HepG2 (cell line): ENCODE measurements at regions not wholly inside any gene's neighbourhood (a gene's known extent, or its start where the extent isn't known, plus 50 kb on each side); places are given as distances from the start of the nearest gene placed in this dataset.

Source experiments
- CHD2 ChIP-seq: IDR thresholded peaks from 2 replicates; pipeline ENCODE4 v1.6.1; 2011; ENCODE audit warnings: low read depth, low read length, improper control_type of control experiment
- IRF9 ChIP-seq: sonication (generic); formaldehyde crosslinking; IDR thresholded peaks from 2 replicates; pipeline ENCODE4 v1.8.0; 2022; ENCODE audit warnings: missing genetic modification reagents, mild to moderate bottlenecking, borderline replicate concordance
- NFYC ChIP-seq: IDR thresholded peaks from 2 replicates; pipeline ENCODE4 v1.6.1; 2016; ENCODE audit warnings: missing genetic modification reagents, missing compliant biosample characterization
- PBX2 ChIP-seq: IDR thresholded peaks from 2 replicates; pipeline ENCODE4 v1.6.1; 2016; ENCODE audit warnings: control low read depth
- PLSCR1 ChIP-seq: sonication (generic); formaldehyde crosslinking; IDR thresholded peaks from 2 replicates; pipeline ENCODE4 v1.5.0; 2020; ENCODE audit warnings: missing genetic modification reagents, mild to moderate bottlenecking, borderline replicate concordance
- POLR2G ChIP-seq: fragments of 200-400 bp; formaldehyde crosslinking; IDR thresholded peaks from 2 replicates; pipeline ENCODE4 v1.6.1; 2018; ENCODE audit warnings: mild to moderate bottlenecking, low read depth, low read length, moderate library complexity
- RBM39 ChIP-seq: fragments of 200-400 bp; formaldehyde crosslinking; IDR thresholded peaks from one replicate; pipeline ENCODE4 v1.6.1; 2018; ENCODE audit warnings: antibody characterized with exemption, mild to moderate bottlenecking, low read depth, low read length; ENCODE audit not compliant: poor library complexity, severe bottlenecking
- SMARCC2 ChIP-seq: fragments of 450-650 bp; IDR thresholded peaks from 2 replicates; pipeline ENCODE4 v1.6.1; 2017; ENCODE audit warnings: antibody characterized with exemption, mild to moderate bottlenecking
- SUZ12 ChIP-seq: fragments of 150-350 bp; IDR thresholded peaks from 2 replicates; pipeline ENCODE4 v1.6.1; 2014; ENCODE audit warnings: low read depth, low read length
- TBX2 ChIP-seq: sonication (generic); formaldehyde crosslinking; IDR thresholded peaks from 2 replicates; pipeline ENCODE4 v1.5.0; 2020; ENCODE audit warnings: missing genetic modification reagents, mild to moderate bottlenecking, borderline replicate concordance
- U2AF2 ChIP-seq: fragments of 200-400 bp; formaldehyde crosslinking; IDR thresholded peaks from 2 replicates; pipeline ENCODE4 v1.6.1; 2017; ENCODE audit warnings: low read depth, mild to moderate bottlenecking, low read length
- ZBTB3 ChIP-seq: sonication (generic); formaldehyde crosslinking; IDR thresholded peaks from 2 replicates; pipeline ENCODE4 v1.4.0; 2020; ENCODE audit warnings: low read depth, mild to moderate bottlenecking, moderate library complexity, missing genetic modification reagents, borderline replicate concordance
- ZFP91 ChIP-seq: sonication (generic); formaldehyde crosslinking; IDR thresholded peaks from 2 replicates; pipeline ENCODE4 v1.9.0; 2022; ENCODE audit warnings: missing genetic modification reagents, mild to moderate bottlenecking, borderline replicate concordance
- ZNF20 ChIP-seq: sonication (generic); formaldehyde crosslinking; IDR thresholded peaks from 2 replicates; pipeline ENCODE4 v1.4.0; 2020; ENCODE audit warnings: mild to moderate bottlenecking, moderate library complexity, missing genetic modification reagents
- ZNF282 ChIP-seq: fragments of 450-650 bp; IDR thresholded peaks from 2 replicates; pipeline ENCODE4 v1.6.1; 2018; ENCODE audit not compliant: partially characterized antibody
- ZNF326 ChIP-seq: sonication (generic); formaldehyde crosslinking; IDR thresholded peaks from 2 replicates; pipeline ENCODE4 v1.4.0; 2020; ENCODE audit warnings: missing genetic modification reagents, borderline replicate concordance
- ZNF513 ChIP-seq: sonication (generic); formaldehyde crosslinking; conservative IDR thresholded peaks from 2 replicates; pipeline ENCODE4 v1.5.0; 2020; ENCODE audit warnings: missing genetic modification reagents
- ZNF580 ChIP-seq: IDR thresholded peaks from 2 replicates; pipeline ENCODE4 v1.6.1; 2016; ENCODE audit warnings: low read depth, borderline replicate concordance
- ZNF740 ChIP-seq: sonication (generic); formaldehyde crosslinking; IDR thresholded peaks from 2 replicates; pipeline ENCODE4 v1.4.0; 2020; ENCODE audit warnings: missing genetic modification reagents
- ZNF773 ChIP-seq: sonication (generic); formaldehyde crosslinking; IDR thresholded peaks from 2 replicates; pipeline ENCODE4 v1.4.0; 2020; ENCODE audit warnings: missing genetic modification reagents, borderline replicate concordance
- ZSCAN5A ChIP-seq: sonication (generic); formaldehyde crosslinking; IDR thresholded peaks from 2 replicates; pipeline ENCODE4 v1.8.0; 2022; ENCODE audit warnings: mild to moderate bottlenecking, missing genetic modification reagents, borderline replicate concordance

- TF ChIP-seq ZNF740 (CRISPR knock-in tag) (no peak), ZNF326 (CRISPR knock-in tag) (no peak), ZNF282 (no peak), SMARCC2 (no peak), PBX2 (no peak), U2AF2 (no peak), PLSCR1 (CRISPR knock-in tag) (no peak), RBM39 (no peak), POLR2G (no peak), IRF9 (CRISPR knock-in tag) (no peak), ZFP91 (peak; percentile 29; the same call in 1 of the 2 replicates), TBX2 (CRISPR knock-in tag) (peak; percentile 89), ZNF580 (CRISPR knock-in tag) (no peak), SUZ12 (no peak), CHD2 (no peak), ZNF20 (CRISPR knock-in tag) (no peak), NFYC (CRISPR knock-in tag) (no peak), ZNF513 (no peak), ZNF773 (CRISPR knock-in tag) (no peak), ZBTB3 (CRISPR knock-in tag) (no peak), ZSCAN5A (CRISPR knock-in tag) (no peak; the same call in 1 of the 2 replicates)
These were observed 93.8 kb downstream of the MAP3K8 start (continued) for GRCh38 chr10:30527623-30528428.
